Activated T-cell treated with anti-CD3 and anti-CD28 coated beads, Interleukin-2, amount 50 U/mL, for 4 hours (primary cell): ENCODE measurements at regions not wholly inside any gene's neighbourhood (a gene's known extent, or its start where the extent isn't known, plus 50 kb on each side); places are given as distances from the start of the nearest gene placed in this dataset.
"Not testable (repeated sequence)": the region's sequence is repeated elsewhere in the genome, so short reads cannot be mapped to it uniquely, and the experiment has no call there.

Source experiments
- ATAC-seq, 2 donors: fragments of 200-7000 bp; cut with Tn5 transposase; one replicate each; pipeline ENCODE4 v1.10.0; 2021
- DNase-seq: peaks from one replicate; pipeline ENCODE4 v3.0.0-alpha.2; 2020
- H3K27me3 Mint-ChIP-seq: one replicate; pipeline ENCODE4 v1.8.0; 2021; ENCODE audit warnings: low read depth, mixed read lengths
- H3K36me3 Mint-ChIP-seq: one replicate; pipeline ENCODE4 v1.8.0; 2022; ENCODE audit warnings: mixed read lengths; ENCODE audit not compliant: insufficient read depth
- H3K4me1 Mint-ChIP-seq: one replicate; pipeline ENCODE4 v1.8.0; 2021; ENCODE audit warnings: low read depth, mixed read lengths
- H3K4me3 Mint-ChIP-seq: one replicate; pipeline ENCODE4 v1.8.0; 2021; ENCODE audit warnings: mild to moderate bottlenecking, moderate library complexity, mixed read lengths
- H3K9me3 Mint-ChIP-seq: one replicate; pipeline ENCODE4 v1.8.0; 2021; ENCODE audit warnings: mixed read lengths

- Mint-ChIP-seq H3K4me3 (no peak overlapping the region), H3K9me3 (no peaks in the 10 kb centered on the region), H3K36me3 (no peaks in the 10 kb centered on the region), H3K4me1 (no peaks in the 10 kb centered on the region), H3K27me3 (peaks cover 8% of the 10 kb centered on the region)
- DNase-seq (no peak), ATAC-seq (no peak)
These were observed 215.3 kb downstream of the OPA1 start for GRCh38 chr3:193808317-193808716.

GRCh38 chr3:193809106-193809505 lies 216.1 kb downstream of the OPA1 start:
- Mint-ChIP-seq H3K36me3 (no peaks in the 10 kb centered on the region), H3K27me3 (peaks cover 8% of the 10 kb centered on the region), H3K4me1 (no peaks in the 10 kb centered on the region), H3K9me3 (no peaks in the 10 kb centered on the region), H3K4me3 (no peak overlapping the region)
- no peak for ATAC-seq
- DNase-seq = no peak

- ATAC-seq (no peak), DNase-seq (no peak)
- no peak overlapping the region for H3K4me3 Mint-ChIP-seq
- no peaks in the 10 kb centered on the region for H3K4me1 Mint-ChIP-seq
- peaks cover 5% of the 10 kb centered on the region for H3K27me3 Mint-ChIP-seq
- no peaks in the 10 kb centered on the region for H3K9me3 Mint-ChIP-seq
- H3K36me3 Mint-ChIP-seq = no peaks in the 10 kb centered on the region
These were observed 219.2 kb downstream of the OPA1 start for GRCh38 chr3:193812078-193812725.

- Mint-ChIP-seq H3K4me3 (no peak overlapping the region), H3K27me3 (no peaks in the 10 kb centered on the region), H3K4me1 (no peaks in the 10 kb centered on the region), H3K36me3 (no peaks in the 10 kb centered on the region), H3K9me3 (no peaks in the 10 kb centered on the region)
- no peak for DNase-seq
- no peak for ATAC-seq
These were observed 219.9 kb downstream of the OPA1 start for GRCh38 chr3:193812791-193813500.

GRCh38 chr3:193813501-193813830 lies 220.5 kb downstream of the OPA1 start:
- ATAC-seq = no peak
- H3K9me3 Mint-ChIP-seq = no peaks in the 10 kb centered on the region
- no peaks in the 10 kb centered on the region for H3K4me1 Mint-ChIP-seq
- no peak overlapping the region for H3K4me3 Mint-ChIP-seq
- H3K27me3 Mint-ChIP-seq = no peaks in the 10 kb centered on the region
- no peak for DNase-seq
- H3K36me3 Mint-ChIP-seq = no peaks in the 10 kb centered on the region

GRCh38 chr3:193814166-193814892 lies 221.3 kb downstream of the OPA1 start:
- ATAC-seq = no peak
- Mint-ChIP-seq H3K9me3 (no peaks in the 10 kb centered on the region), H3K4me3 (no peak overlapping the region), H3K4me1 (no peaks in the 10 kb centered on the region), H3K36me3 (no peaks in the 10 kb centered on the region), H3K27me3 (no peaks in the 10 kb centered on the region)
- DNase-seq = no peak

GRCh38 chr3:193815246-193816027 lies 222.4 kb downstream of the OPA1 start:
- Mint-ChIP-seq H3K36me3 (no peaks in the 10 kb centered on the region), H3K4me3 (no peak overlapping the region), H3K9me3 (no peaks in the 10 kb centered on the region), H3K27me3 (no peaks in the 10 kb centered on the region), H3K4me1 (no peaks in the 10 kb centered on the region)
- ATAC-seq = no peak
- no peak for DNase-seq

- no peaks in the 10 kb centered on the region for H3K9me3 Mint-ChIP-seq
- no peaks in the 10 kb centered on the region for H3K4me1 Mint-ChIP-seq
- H3K4me3 Mint-ChIP-seq = no peak overlapping the region
- peaks cover 2% of the 10 kb centered on the region for H3K27me3 Mint-ChIP-seq
- ATAC-seq (no peak), DNase-seq (no peak)
- no peaks in the 10 kb centered on the region for H3K36me3 Mint-ChIP-seq
These were observed 223.0 kb downstream of the OPA1 start for GRCh38 chr3:193816028-193816395.

GRCh38 chr3:193816656-193817311 lies 223.8 kb downstream of the OPA1 start:
- H3K27me3 Mint-ChIP-seq = peaks cover 3% of the 10 kb centered on the region
- H3K36me3 Mint-ChIP-seq = no peaks in the 10 kb centered on the region
- no peak overlapping the region for H3K4me3 Mint-ChIP-seq
- ATAC-seq (no peak), DNase-seq (no peak)
- H3K9me3 Mint-ChIP-seq = no peaks in the 10 kb centered on the region
- no peaks in the 10 kb centered on the region for H3K4me1 Mint-ChIP-seq

GRCh38 chr3:193819117-193820010 lies 226.4 kb downstream of the OPA1 start:
- Mint-ChIP-seq H3K4me3 (no peak overlapping the region), H3K9me3 (no peaks in the 10 kb centered on the region), H3K36me3 (no peaks in the 10 kb centered on the region), H3K4me1 (no peaks in the 10 kb centered on the region), H3K27me3 (peaks cover 3% of the 10 kb centered on the region)
- DNase-seq (no peak), ATAC-seq (no peak)

GRCh38 chr3:193821151-193821668 lies 228.2 kb downstream of the OPA1 start:
- H3K4me3 Mint-ChIP-seq = no peak overlapping the region
- no peaks in the 10 kb centered on the region for H3K4me1 Mint-ChIP-seq
- DNase-seq = no peak
- H3K27me3 Mint-ChIP-seq = peaks cover 3% of the 10 kb centered on the region
- H3K36me3 Mint-ChIP-seq = no peaks in the 10 kb centered on the region
- no peaks in the 10 kb centered on the region for H3K9me3 Mint-ChIP-seq
- ATAC-seq = no peak

GRCh38 chr3:193822492-193823212 lies 229.6 kb downstream of the OPA1 start:
- Mint-ChIP-seq H3K4me1 (no peaks in the 10 kb centered on the region), H3K36me3 (no peaks in the 10 kb centered on the region), H3K27me3 (peaks cover 3% of the 10 kb centered on the region), H3K4me3 (no peak overlapping the region), H3K9me3 (no peaks in the 10 kb centered on the region)
- no peak for ATAC-seq
- no peak for DNase-seq

- not testable (repeated sequence) for H3K4me1 Mint-ChIP-seq, DNase-seq, H3K27me3 Mint-ChIP-seq, H3K36me3 Mint-ChIP-seq, H3K4me3 Mint-ChIP-seq, H3K9me3 Mint-ChIP-seq, ATAC-seq
These were observed 230.2 kb downstream of the OPA1 start for GRCh38 chr3:193823213-193823605.
